HG02610 (cell line): ENCODE measurements at regions not wholly inside any gene's neighbourhood (a gene's known extent, or its start where the extent isn't known, plus 50 kb on each side); places are given as distances from the start of the nearest gene placed in this dataset.

Experiments
- ATAC-seq: cut with Tn5 transposase; IDR thresholded peaks from one replicate; pipeline ENCODE4 v1.9.1; 2021; ENCODE audit warnings: mild to moderate bottlenecking, moderate library complexity; ENCODE audit not compliant: unreplicated experiment

- no peak for ATAC-seq
These were observed 56.6 kb downstream of the HLA-G start for GRCh38 chr6:29884261-29884660.

- ATAC-seq, result no peak
These were observed 55.6 kb upstream of the HLA-A start for GRCh38 chr6:29886701-29887100.

GRCh38 chr6:29887330-29887818, 55.0 kb upstream of the HLA-A start:
- ATAC-seq, result peak; percentile 39

- peak; percentile 79 for ATAC-seq
These were observed 54.2 kb upstream of the HLA-A start for GRCh38 chr6:29887819-29888776.
